Prostate gland (tissue), 2 donors: ENCODE measurements at regions not wholly inside any gene's neighbourhood (a gene's known extent, or its start where the extent isn't known, plus 50 kb on each side); places are given as distances from the start of the nearest gene placed in this dataset.

ENCODE experiments used
- DNase-seq: peaks from one replicate; pipeline ENCODE4 v3.0.0-alpha.2; 2019; ENCODE audit warnings: low spot score
- H3K27ac ChIP-seq, 2 donors: fragments of 200-600 bp; sonication (generic); 2 replicates each; pipeline ENCODE4 v1.5.1; 2017 to 2019
- H3K27me3 ChIP-seq: fragments of 200-600 bp; sonication (generic); replicated peaks from 2 replicates; pipeline ENCODE4 v1.5.1; 2019; ENCODE audit not compliant: insufficient read depth
- H3K36me3 ChIP-seq, 2 donors: fragments of 200-600 bp; sonication (generic); 1 replicate in 1 of 2; 2 replicates in 1 of 2; pipeline versions ENCODE4 v1.5.1 to v1.8.1; 2017 to 2019
- H3K4me1 ChIP-seq: fragments of 200-600 bp; sonication (generic); replicated peaks from 2 replicates; pipeline ENCODE4 v1.5.1; 2019
- H3K4me3 ChIP-seq, 2 donors: fragments of 200-600 bp; sonication (generic); 2 replicates each; pipeline ENCODE4 v1.5.1; 2017 to 2019
- H3K9me3 ChIP-seq: fragments of 200-600 bp; sonication (generic); 2 replicates; pipeline ENCODE4 v1.5.1; 2017
- CTCF ChIP-seq, 4 experiments: fragments of 200-600 bp in 2 of 4; fragments of 450-650 bp in 2 of 4; sonication (generic) in 2 of 4; IDR thresholded peaks; 1 replicate in 3 of 4; 2 replicates in 1 of 4; pipeline ENCODE4 v1.5.1; 2016 to 2019; ENCODE audit warnings: antibody characterized with exemption in 4 of 4, mild to moderate bottlenecking in 2 of 4, moderate library complexity in 2 of 4
- POLR2A ChIP-seq: fragments of 450-650 bp; IDR thresholded peaks from one replicate; pipeline ENCODE4 v1.6.1; 2016; ENCODE audit warnings: antibody characterized with exemption, mild to moderate bottlenecking
- POLR2AphosphoS5 ChIP-seq: sonication (generic); formaldehyde crosslinking; IDR thresholded peaks from one replicate; pipeline ENCODE4 v1.6.1; 2017; ENCODE audit warnings: antibody characterized with exemption
- WGBS: methylation state at CpG from one replicate; pipeline ENCODE4 v1.1.5; 2018; 5-methylcytosine and 5-hydroxymethylcytosine counted together
- intact Hi-C: fragments of 100-400 bp; cut with DNase I; formaldehyde crosslinking; loops from one replicate; pipeline ENCODE4 v1.14.2; 2022

DNA sequence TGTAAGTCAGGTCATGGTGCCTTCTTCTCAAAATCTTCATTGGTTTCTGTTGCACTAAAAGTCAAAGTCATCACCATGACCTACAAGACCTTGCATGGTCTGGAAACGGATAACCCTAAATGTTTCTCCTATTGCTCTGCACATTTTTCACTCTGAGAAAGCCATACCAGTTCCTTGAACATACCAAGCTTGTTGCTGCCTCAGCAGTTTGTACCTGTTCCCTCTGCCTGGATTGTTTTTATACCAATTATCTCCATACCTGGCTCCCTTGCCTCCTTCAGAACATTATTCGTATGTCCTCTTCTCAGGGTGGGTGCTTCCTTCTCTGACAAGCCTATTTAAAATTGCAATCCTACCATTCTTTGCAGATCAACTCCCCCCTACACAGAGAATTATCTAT, 498.4 kb downstream of the DSC3 start:
- Histone ChIP-seq H3K9me3 (no peaks in the 10 kb centered on the region), H3K27me3 (no peaks in the 10 kb centered on the region), H3K27ac (no peak overlapping the region), H3K36me3 (no peaks in the 10 kb centered on the region), H3K4me3 (no peak overlapping the region), H3K4me1 (no peaks in the 10 kb centered on the region)
- intact Hi-C loops: no loop called here
- WGBS: 91% methylated on average over 2 of the region's 2 CpGs
- no peak for TF ChIP-seq POLR2AphosphoS5
- TF ChIP-seq POLR2A: no peak
- no peak for TF ChIP-seq CTCF (IDR thresholded peaks at IDR 0.05)
- DNase-seq: no peak

- no peak for DNase-seq
- Histone ChIP-seq H3K9me3 (no peaks in the 10 kb centered on the region), H3K36me3 (no peaks in the 10 kb centered on the region), H3K27me3 (no peaks in the 10 kb centered on the region), H3K4me3 (no peak overlapping the region), H3K4me1 (no peaks in the 10 kb centered on the region), H3K27ac (no peak overlapping the region)
- WGBS: 96% methylated on average over 1 of the region's 1 CpG
- TF ChIP-seq POLR2AphosphoS5: no peak
- no peak for TF ChIP-seq POLR2A
- TF ChIP-seq CTCF (IDR thresholded peaks at IDR 0.05): no peak
- intact Hi-C loops: no loop called here
Measured at GRCh38 chr18:30533716-30534115, 508.8 kb downstream of the DSC3 start.

DNA sequence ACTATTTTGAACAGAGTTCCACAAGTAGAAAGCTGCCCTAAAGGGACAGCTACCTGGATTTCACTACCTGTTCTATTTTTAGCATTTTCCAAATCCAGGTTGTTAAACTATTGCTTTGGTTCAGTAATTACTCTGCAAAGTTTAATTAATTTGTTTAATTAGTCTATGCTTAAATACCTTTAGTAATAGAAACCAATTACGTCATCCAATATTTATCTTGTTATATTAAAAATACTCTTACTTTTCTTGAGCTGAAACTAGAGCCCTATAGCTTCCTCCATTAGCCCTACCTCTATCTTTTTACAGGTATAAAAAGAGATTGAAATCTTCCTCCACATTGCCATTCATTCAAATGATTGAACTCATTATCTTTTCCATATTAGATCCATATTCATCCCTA, 514.6 kb downstream of the DSC3 start:
- TF ChIP-seq CTCF (IDR thresholded peaks at IDR 0.05): no peak
- no peak for TF ChIP-seq POLR2A
- no peak for TF ChIP-seq POLR2AphosphoS5
- Histone ChIP-seq H3K27me3 (no peaks in the 10 kb centered on the region), H3K4me1 (no peaks in the 10 kb centered on the region), H3K27ac (no peak overlapping the region), H3K4me3 (no peak overlapping the region), H3K36me3 (no peaks in the 10 kb centered on the region), H3K9me3 (no peaks in the 10 kb centered on the region)
- DNase-seq: no peak
- intact Hi-C loops: no loop called here
- WGBS: 84% methylated on average over 1 of the region's 1 CpG

- WGBS: 97% methylated on average over 1 of the region's 1 CpG
- H3K4me1 ChIP-seq: no peaks in the 10 kb centered on the region
- H3K27ac ChIP-seq: no peak overlapping the region
- no peaks in the 10 kb centered on the region for H3K9me3 ChIP-seq
- TF ChIP-seq POLR2AphosphoS5 (no peak), POLR2A (no peak), CTCF (IDR thresholded peaks at IDR 0.05) (no peak)
- intact Hi-C loops: no loop called here
- H3K27me3 ChIP-seq: no peaks in the 10 kb centered on the region
- no peaks in the 10 kb centered on the region for H3K36me3 ChIP-seq
- DNase-seq: no peak
- no peak overlapping the region for H3K4me3 ChIP-seq
Measured at GRCh38 chr18:30527226-30527625, 515.3 kb downstream of the DSC3 start.

DNA sequence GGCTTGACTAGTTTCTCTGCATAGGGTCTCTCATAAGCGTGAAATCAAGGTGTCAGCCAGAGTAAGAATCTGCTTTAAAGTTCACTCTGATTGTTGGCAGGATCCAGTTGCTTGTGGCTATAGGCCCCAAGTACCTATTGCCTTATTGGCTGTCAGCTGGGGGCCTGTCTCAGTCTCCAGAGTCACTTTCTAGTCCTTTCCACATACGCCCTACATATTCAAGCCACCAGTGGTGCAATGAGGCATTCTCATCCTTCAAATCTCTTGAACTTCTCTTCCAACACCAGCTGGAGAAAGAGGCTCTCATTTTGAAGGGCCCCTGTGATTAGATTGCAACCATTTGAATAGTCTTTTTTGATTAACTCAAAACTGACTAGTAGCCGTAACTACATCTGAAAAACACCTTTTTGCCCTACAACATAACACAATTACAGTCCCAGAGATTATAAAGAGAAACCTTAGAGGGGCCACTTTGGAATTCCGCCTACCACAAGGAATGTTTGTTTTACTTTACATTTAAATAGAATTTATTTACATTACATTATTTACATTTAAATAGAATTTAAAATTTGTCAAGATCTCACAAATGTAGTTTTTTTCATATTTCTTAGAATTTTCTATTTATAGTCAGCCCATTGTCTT, 520.1 kb downstream of the DSC3 start:
- intact Hi-C loops: no loop called here

More for the DNA sequence above, 520.1 kb downstream of the DSC3 start:
- Histone ChIP-seq H3K4me1 (no peaks in the 10 kb centered on the region), H3K4me3 (no peak overlapping the region), H3K27me3 (no peaks in the 10 kb centered on the region), H3K27ac (no peak overlapping the region), H3K9me3 (no peaks in the 10 kb centered on the region), H3K36me3 (no peaks in the 10 kb centered on the region)
- no peak for DNase-seq
- TF ChIP-seq POLR2A: no peak
- no peak for TF ChIP-seq CTCF (IDR thresholded peaks at IDR 0.05)
- TF ChIP-seq POLR2AphosphoS5: no peak
- 88% methylated on average over 4 of the region's 4 CpGs for WGBS
